ENCODE measurements at regions not wholly inside any gene's neighbourhood (a gene's known extent, or its start where the extent isn't known, plus 50 kb on each side); places are given as distances from the start of the nearest gene placed in this dataset.
A peak's percentile ranks its signal among the peaks of the same experiment; 100 is the strongest.

DNA sequence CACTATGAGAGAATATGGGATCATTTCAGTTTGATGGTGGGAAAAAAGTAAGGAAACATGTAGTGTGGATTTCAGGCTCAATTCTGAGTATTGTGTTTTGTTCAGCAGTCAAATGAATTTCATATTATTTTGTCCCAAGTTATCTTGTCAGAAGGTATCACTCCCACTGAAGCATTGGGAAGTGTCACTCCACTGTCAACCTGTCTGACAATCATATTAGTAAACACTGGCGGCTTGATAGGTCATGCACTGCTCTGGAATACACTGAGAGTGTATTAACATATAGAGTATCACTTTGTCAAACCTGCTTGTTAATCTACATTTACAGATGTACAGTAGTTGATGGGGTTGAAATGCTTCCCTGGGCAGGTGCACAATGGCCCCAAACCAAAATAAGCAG lies 203.6 kb downstream of the HS3ST3A1 start:
- TF ChIP-seq, protein P1, sequence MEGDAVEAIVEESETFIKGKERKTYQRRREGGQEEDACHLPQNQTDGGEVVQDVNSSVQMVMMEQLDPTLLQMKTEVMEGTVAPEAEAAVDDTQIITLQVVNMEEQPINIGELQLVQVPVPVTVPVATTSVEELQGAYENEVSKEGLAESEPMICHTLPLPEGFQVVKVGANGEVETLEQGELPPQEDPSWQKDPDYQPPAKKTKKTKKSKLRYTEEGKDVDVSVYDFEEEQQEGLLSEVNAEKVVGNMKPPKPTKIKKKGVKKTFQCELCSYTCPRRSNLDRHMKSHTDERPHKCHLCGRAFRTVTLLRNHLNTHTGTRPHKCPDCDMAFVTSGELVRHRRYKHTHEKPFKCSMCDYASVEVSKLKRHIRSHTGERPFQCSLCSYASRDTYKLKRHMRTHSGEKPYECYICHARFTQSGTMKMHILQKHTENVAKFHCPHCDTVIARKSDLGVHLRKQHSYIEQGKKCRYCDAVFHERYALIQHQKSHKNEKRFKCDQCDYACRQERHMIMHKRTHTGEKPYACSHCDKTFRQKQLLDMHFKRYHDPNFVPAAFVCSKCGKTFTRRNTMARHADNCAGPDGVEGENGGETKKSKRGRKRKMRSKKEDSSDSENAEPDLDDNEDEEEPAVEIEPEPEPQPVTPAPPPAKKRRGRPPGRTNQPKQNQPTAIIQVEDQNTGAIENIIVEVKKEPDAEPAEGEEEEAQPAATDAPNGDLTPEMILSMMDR (IDR thresholded peaks at IDR 0.05; ENCODE audit: insufficient read depth, low read depth, low read length), result no peak
- no peak overlapping the region for H3K4me3 ChIP-seq (ENCODE audit: low read depth, low read length)
- no peak for DNase-seq (ENCODE audit: low read depth)

DNA sequence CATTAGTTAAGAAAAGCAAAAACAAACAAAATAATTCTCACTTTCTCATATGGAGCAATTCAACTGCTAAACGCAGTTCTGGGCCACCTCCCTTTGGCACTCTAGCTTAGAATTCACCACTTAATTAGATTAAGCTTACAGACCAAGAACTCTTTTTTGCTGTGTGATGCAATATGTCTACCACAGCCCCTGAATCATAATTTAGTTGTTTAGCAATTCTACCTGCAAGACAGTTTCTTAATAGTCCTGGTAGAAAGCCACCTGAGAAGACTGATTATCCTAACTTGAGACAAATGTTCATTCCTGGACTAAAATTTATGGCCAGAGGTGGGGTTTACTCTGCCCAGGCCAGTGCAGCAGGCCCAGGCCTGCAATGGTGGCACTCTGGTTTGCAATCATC lies 205.9 kb downstream of the HS3ST3A1 start:
- TF ChIP-seq, protein P1 (IDR thresholded peaks at IDR 0.05; ENCODE audit: insufficient read depth, low read depth, low read length), result no peak
- no peak for DNase-seq (ENCODE audit: low read depth)
- H3K4me3 ChIP-seq (ENCODE audit: low read depth, low read length), result no peak overlapping the region

DNA sequence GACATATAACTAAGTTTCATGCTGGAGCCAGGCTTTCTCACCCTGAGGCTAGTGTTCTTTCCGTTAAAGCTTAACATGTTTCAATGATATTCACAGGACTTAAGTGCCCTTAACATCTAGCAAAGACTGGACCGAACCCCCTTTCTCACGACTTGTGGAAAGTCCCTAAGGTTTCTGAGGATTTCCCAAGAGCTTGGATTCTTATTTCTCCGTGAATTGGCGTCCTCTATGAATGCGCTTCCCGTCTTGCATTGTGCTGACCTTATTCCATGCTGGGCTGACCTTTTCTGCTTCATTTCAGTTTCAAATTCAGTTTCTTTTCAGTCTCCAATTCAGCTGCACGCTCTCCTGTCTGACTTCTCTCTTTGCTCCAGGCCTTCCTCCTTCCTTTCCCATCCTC lies 206.4 kb downstream of the HS3ST3A1 start:
- H3K4me3 ChIP-seq (ENCODE audit: low read depth, low read length), result no peak overlapping the region
- no peak for DNase-seq (ENCODE audit: low read depth)
- TF ChIP-seq, protein P1 (IDR thresholded peaks at IDR 0.05; ENCODE audit: insufficient read depth, low read depth, low read length), result no peak

DNA sequence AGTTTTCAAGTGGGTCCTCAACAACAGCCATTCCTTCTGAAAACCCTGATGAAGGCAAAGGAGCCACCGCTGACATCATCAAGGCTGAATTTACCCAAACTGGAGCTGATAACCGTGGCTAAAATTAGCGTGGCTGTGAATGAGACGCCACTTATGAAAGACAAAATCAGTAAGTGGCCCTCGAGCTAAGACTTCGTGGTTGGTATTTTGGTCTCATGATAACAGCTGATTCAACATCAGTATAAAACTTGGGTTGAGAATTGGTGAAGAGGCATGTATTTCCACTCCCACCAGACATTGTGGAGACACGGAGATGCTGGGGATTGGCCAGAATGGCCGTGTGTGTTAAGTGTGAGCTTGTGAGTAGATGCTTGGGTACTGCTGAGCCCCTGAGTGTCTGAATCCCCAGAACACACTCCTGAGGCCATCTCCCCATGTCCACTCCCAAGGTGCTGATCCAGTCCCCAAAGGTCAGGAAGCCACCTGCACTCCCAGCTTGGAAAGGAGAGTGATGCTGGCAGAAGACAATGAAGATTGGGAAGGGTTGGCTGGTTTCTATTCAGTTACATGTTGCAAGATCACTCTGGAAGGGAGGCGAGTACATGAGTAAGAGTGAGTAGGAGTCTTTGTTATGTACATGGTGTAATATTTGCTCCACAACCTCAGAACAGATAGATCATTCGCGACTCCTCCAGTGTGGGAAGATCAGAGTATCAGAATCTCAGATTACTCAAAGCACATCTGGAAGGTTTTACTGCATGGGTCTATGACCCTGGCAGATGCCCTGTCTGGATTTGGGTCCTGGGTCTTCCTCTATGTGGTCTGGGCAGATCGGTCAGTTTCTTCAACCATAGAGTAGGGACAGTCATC lies 207.7 kb downstream of the HS3ST3A1 start:
- TF ChIP-seq, protein P1 (IDR thresholded peaks at IDR 0.05; ENCODE audit: insufficient read depth, low read depth, low read length), result no peak
- DNase-seq (ENCODE audit: low read depth), result peak; percentile 87
- no peak overlapping the region for H3K4me3 ChIP-seq (ENCODE audit: low read depth, low read length)

DNA sequence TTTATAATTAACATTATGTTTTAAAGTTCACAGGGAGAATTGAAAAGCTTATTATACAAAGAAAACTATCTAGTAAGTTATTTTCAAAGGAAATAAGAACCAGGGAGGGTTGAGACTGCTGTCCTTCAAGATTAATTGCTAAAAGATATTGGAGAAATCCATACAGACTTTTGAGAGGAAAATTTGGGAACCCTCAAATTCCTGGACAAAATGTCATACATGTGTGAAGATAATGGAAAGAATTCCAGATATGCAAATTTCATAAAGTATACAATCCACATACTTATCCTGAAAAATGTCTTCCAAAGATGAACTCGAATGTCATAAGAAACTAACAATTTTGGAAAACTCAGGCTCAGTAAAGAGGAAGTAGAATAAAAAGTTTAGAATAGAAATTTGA lies 213.8 kb downstream of the HS3ST3A1 start:
- H3K4me3 ChIP-seq (ENCODE audit: low read depth, low read length), result no peak overlapping the region
- no peak for DNase-seq (ENCODE audit: low read depth)
- TF ChIP-seq, protein P1 (IDR thresholded peaks at IDR 0.05; ENCODE audit: insufficient read depth, low read depth, low read length), result no peak

DNA sequence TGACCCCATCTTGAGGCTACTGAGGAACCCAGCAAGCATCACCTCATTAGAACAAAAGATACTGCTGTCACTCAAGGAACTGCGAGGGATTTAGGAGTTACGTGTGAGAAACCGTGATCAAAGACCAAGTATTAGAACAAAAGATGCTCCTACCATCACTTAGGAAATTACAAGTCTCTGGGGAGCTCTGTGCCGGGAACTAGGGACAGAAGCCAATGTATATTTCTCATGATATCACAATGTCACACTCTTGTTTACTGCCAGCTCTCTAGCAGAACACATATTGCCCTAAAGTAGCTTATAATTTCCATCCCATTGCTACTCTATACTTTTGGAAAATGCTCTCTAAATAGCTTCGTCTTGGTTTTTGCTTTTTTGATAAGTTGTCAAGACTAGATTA lies 214.5 kb downstream of the HS3ST3A1 start:
- TF ChIP-seq, protein P1 (IDR thresholded peaks at IDR 0.05; ENCODE audit: insufficient read depth, low read depth, low read length), result no peak
- no peak for DNase-seq (ENCODE audit: low read depth)
- H3K4me3 ChIP-seq (ENCODE audit: low read depth, low read length), result no peak overlapping the region
